NCI-H2081 treated with DMSO at 0.1 percent for 48 hours (cell line): ENCODE measurements at regions not wholly inside any gene's neighbourhood (a gene's known extent, or its start where the extent isn't known, plus 50 kb on each side); places are given as distances from the start of the nearest gene placed in this dataset.

Experiments used
- DNase-seq: peaks from one replicate; lab custom pipeline; 2025; lab: John Stamatoyannopoulos, UW

GRCh38 chr5:117218789-117219188, 644.2 kb upstream of the SEMA6A start:
- no peak for DNase-seq

DNA sequence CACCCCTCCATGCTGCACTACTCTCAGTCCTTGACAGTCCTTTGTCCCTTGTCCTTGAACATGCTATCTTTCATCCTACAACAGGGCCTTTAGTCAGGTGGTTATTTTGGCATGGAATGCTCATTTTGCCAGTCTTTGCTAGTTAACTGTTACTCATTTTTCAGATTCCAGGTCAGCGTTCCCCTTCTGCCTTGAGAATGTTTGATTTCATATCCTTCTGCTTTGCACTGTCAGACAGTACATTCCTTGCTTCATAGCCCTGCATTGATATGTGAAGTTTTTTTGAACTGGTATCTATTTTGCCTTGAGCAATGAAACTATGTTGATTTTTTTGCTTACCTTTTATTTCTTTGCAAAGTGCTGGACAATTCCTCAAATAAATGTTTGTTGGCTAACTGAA, 638.2 kb upstream of the SEMA6A start:
- DNase-seq: no peak

GRCh38 chr5:117210796-117211195, 636.2 kb upstream of the SEMA6A start:
- DNase-seq: no peak

GRCh38 chr5:117209479-117209878, 634.9 kb upstream of the SEMA6A start:
- no peak for DNase-seq

- no peak for DNase-seq
Observed at GRCh38 chr5:117207088-117207668, 632.6 kb upstream of the SEMA6A start.

DNA sequence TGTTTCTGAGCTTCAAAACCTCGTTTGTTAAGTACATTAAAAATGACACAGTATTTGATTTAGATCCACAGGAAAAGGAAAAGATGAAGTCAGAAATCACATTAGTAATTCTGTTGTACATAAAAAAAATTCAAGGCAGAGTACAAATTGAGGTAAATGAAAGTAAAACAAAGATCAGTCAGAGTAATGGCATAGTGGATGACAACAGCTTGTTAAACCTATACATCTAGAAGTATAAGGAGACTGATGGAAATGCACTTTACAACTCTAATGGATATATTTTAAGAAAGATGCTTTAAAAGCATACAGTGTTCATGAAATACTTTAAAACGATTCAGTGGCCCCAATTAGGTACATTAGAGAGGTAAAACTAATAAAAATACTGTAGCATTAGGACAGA, 631.3 kb upstream of the SEMA6A start:
- DNase-seq: no peak

DNA sequence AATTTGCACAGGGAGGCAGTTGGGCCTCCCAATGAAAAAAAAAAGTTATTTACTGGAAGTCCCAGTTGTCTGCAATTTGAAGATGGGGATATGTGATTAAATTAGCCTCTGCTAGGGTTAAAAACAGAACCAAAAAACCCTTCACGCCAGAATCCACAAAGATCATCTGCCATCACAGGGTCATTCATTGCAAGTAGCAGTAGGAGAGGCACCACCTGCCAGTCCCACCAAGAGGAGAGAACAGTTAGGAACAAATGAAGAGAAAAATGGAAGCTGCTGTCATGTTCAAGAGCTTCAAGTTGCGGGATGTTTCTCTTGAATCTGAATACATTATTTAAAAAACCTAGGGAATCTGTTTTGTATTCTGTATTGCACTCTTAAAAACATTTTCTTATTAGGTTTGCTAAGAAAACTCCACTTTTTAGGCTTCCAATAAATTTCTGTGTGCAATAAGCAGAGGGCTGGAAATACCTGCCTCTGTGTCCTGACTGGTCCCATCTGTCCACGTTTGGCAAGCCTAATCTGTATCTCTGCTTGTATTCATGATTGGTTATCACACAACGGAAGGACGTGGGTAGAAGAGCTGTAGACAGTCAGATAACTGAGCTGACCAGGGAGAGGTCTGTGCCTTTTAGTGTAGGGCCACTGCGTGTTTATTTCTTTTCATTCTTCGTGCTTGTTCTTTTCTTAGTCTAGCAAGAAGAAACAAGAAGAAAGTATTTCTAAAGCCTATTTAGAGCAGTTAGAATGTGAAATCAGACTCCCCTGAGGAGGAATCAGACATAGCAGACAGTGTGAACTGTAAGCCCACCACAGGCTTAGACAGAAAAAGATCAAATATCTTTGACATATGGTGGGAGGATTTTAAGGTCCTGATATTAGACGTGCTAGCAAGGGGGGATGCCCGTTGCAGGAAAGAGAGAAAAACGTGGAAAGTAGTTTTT, 630.6 kb upstream of the SEMA6A start:
- DNase-seq: no peak

DNA sequence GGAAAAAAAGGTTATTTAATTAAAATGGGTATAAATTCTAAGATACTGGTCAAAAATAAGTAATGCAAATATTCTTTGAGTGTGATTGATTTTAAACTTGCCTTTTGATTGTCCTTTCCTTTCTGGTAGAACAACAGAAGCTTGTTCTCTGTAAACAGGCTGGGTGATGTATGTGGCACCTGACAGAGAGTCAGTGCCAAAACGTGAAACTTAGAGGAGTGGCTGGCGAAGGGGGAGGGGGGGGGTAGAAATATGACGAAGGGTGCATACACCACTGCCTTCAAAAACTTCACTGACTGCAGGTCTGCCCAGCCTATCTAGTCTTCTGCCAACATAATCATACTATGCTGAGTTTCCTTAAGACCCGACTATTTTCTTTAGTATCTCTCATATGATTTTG, 629.8 kb upstream of the SEMA6A start:
- DNase-seq: no peak

DNA sequence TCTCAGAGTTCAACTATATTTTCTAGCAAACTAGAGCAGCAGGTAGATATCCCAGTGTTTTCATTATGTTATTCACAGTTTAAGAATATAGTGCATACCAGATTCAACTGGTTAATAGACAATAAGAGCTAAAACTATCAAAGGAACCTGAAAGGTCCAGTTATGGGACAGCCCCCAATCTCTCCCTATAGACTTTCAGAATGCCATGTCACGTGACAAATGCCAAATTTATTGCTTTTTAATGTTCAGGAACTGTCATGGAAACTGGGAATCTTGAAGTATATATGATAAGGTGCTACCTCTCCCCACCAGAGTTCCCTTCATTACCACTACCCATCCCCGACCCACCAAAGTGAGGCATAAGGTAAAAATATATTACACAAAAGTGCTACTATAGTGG, 629.0 kb upstream of the SEMA6A start:
- DNase-seq: no peak

DNA sequence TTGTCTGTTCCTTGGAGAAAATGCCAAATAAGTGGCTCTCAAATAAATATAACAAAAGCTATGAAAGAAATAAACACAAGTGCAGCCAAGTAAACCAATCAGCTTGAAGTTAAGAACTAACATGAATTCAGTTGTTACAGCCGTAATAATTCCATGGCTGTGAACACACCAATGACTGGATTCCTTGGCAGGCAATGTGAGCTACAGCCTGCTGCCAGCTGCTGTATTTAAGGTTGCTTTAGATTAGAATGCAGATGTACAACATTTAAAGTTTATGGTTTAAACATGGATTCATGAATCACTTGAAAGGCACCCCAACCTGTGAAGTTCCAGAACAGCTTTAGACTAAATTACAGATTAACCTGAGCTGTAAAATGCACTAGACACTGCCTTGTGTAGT, 626.4 kb upstream of the SEMA6A start:
- no peak for DNase-seq

- DNase-seq: no peak
Observed at GRCh38 chr5:117195076-117195475, 620.5 kb upstream of the SEMA6A start.

DNA sequence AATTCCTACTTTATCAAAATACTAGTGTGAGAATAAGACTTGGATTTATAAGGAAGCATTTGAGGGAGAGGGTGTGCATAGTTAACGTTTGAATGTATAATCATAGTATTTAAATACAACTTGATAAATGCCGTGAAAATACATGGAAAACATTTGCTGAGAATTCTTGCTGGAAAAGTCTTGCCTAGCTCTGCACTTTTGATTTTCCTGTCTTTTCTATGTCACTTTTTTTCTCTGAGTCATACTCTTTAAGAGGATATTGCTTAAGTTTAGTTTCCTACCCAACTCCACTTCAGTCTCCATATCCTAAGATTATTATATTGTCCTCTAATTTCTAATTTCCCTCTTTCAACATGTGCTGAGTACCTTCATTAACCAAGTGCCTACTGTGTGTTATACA, 616.6 kb upstream of the SEMA6A start:
- DNase-seq: no peak

DNA sequence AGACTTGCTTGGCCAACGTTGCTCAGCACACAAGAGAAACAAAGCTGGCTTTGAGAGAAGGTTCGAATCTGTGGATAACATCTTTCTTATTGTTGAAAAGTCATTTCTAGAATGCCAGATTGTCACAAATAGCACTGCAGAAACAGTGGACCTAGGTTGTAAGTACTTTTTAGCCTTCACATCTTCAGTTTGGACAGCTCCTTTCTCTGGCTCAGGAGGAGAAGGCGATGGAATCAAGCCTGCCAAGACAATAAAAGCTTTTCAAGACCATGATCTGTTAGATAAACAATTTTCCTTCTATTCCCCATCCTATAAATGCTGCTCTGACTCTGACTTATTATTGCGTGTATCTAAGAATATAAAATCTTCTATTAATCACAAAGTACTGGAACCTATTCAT, 615.2 kb upstream of the SEMA6A start:
- no peak for DNase-seq

DNA sequence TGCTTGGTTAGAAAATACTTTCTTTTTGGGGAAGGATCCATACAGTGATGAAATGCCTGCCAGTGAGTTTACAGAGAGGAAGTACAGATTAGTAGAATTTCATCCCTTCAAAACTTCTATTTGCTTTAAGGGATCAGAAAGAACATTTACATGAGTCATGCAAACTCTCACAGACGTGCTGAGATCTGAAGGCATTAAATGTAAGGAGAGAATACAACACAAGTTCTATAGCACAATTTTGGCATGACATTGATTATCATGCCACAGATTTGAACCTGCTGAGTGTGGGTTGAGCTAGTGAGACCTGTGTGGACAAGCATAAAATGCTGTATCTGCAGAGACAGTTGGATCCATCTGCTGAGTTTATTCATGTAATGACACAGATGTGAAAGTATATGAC, 613.6 kb upstream of the SEMA6A start:
- no peak for DNase-seq

DNA sequence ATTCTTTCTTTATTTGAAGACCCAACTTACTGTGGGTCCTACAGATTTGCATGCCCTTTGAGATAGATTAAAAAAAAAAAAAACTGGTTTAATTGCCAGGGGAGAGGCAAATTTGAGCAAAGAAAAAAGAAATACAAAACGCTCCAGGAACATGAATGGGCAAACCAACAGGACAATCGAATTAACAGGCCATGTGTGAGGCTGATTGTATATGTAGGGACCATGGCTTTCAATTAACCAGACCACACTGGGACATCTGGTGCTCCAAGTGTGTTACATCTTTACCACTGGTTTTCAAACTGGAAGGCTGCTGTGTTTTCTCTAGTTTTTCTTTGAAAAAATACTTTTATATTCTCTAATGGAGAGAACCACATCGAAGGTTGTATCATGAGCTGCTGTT, 612.1 kb upstream of the SEMA6A start:
- no peak for DNase-seq

GRCh38 chr5:117183326-117183725, 608.7 kb upstream of the SEMA6A start:
- DNase-seq: no peak

GRCh38 chr5:117182104-117182503, 607.5 kb upstream of the SEMA6A start:
- DNase-seq: no peak

GRCh38 chr5:117177302-117177701, 602.7 kb upstream of the SEMA6A start:
- DNase-seq: no peak

GRCh38 chr5:117165068-117165467, 590.4 kb upstream of the SEMA6A start:
- DNase-seq: no peak

DNA sequence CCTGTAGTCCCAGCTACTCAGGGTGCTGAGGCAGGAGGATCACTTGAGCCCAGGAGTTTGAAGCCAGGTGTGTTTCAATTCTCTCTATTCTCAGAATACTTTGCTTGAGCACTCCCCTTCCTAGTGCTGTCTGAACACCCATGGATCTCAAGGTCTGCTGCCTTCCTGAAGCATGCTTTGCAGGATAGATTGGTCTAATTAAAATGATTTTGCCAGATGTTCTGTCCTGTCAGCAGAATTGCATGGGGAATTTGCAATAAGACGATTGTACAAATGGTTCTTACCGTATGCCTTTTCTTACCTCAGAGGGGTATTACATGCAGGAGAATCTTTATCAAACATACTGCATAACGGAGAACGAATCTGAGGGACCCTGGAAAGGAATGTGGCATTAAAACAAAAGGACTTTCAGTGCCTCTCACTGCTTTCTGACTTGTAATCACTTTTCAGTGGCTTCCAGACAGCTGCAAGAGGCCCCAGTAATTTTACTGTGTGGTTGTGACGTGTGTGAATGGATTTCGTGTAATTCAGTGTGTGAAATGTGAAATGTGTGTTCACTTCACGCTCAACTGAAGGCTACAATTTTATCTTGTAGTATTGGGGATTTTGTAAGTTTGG, 587.2 kb upstream of the SEMA6A start:
- no peak for DNase-seq

GRCh38 chr5:117160391-117160790, 585.8 kb upstream of the SEMA6A start:
- no peak for DNase-seq

DNA sequence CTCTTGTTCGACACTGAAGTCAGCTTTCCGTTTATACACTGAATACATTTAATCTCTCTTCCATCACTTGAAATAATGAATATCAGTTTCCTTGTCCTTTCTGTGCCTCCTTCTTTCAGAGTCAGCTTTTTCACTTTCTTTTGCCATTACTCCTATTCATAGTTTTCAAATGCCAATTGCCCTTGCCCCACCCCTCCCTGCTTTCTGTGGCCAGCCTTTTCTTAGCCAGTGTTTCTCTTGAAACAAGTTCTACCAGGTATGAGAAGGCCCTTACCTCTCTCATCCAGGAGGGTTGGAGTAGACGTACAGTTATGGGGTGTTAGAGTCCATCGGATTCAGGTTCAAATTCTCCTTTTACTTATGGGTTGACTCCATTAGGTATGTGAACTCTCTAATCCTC, 574.7 kb upstream of the SEMA6A start:
- no peak for DNase-seq

GRCh38 chr5:117144086-117144485, 569.5 kb upstream of the SEMA6A start:
- DNase-seq: no peak
